ENCODE measurements at regions not wholly inside any gene's neighbourhood (a gene's known extent, or its start where the extent isn't known, plus 50 kb on each side); places are given as distances from the start of the nearest gene placed in this dataset.
"Not testable (repeated sequence)": the region's sequence is repeated elsewhere in the genome, so short reads cannot be mapped to it uniquely, and the experiment has no call there.

DNA sequence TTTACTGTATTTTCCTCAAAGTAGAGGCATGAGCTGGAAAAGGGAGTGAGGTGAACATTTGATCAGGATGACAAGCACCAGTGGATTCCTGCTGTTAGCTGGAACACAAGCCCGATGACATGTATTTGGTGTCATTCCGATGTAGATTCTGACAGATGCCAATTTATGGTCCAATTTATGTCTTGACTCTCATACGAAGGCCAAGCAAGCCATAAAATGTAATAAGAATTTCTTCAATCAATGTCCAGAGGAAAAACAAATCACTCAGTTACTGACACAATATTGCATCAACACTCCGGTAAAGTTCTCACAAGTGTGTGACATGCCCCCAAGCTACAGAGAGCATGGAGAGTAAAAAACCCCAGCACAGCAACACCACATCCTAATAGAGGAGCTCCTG lies 138.3 kb upstream of the ZNF521 start:
- DNase-seq (ENCODE audit: low read depth) = no peak

DNA sequence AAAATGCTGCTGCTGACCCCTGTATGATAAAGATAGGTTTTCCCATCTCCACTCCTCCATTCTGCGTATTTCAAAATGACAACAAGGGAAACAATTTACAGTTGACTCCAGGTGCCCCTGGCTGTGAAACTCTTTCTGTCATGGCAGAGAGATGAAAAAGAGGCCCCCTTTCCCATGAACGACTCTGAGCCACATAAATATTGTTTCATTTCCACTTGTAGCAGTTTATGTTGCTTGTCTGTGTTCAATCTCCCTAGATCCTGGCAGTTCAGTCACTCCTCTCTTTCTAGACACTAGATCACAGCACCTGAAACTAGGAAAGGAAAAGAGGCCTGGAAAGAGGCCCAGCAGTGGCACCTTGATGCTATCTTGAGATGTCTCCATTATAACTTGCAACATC lies 121.0 kb upstream of the ZNF521 start:
- DNase-seq (ENCODE audit: low read depth) = no peak

DNA sequence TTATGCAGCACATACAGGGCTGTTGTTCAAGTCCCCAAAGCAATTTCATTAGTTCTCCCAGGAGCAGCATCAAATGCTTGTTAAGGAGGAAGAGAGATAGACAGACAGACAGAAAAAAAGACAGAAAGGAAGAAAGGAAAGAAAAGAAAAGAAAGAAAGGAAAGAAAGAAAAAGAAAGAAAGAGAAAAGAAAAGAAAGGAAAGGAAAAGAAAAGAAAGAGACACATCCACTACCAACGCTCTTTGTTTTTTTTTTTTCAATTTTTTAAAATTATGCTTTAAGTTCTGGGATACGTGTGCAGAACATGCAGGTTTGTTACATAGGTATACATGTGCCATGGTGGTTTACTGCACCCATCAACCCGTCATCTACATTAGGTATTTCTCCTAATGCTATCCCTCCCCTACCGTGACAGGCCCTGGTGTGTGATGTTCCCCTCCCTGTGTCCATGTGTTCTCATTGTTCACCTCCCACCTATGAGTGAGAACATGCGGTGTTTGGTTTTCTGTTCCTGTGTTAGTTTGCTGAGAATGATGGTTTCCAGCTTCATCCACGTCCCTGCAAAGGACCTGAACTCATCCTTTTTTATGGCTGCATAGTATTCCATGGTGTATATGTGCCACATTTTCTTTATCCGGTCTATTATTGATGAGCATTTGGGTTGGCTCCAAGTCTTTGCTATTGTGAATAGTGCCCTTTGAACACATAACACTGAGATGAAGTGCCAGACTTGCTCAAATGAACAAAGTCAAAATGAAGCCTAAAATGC lies 119.0 kb upstream of the ZNF521 start:
- not testable (repeated sequence) for DNase-seq (ENCODE audit: low read depth)

DNA sequence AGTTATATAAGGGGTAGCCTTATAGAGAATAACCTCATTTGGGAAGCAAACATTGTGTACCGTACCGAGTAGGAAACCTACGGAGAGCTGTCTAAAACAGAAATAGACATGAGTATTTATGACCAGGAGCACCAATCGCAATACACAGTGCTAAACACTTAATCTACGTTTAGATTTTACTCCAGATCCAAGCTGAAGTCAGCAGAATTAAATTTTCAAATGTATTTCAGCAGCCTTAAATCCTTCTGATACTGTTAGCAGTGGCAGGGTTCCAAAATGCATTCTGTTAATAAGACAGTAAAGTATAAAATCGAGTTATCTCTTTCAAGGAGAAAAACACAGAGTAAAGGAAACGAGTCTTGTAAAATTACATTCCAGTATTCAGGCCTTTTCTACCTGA lies 118.1 kb upstream of the ZNF521 start:
- no peak for DNase-seq (ENCODE audit: low read depth)

DNA sequence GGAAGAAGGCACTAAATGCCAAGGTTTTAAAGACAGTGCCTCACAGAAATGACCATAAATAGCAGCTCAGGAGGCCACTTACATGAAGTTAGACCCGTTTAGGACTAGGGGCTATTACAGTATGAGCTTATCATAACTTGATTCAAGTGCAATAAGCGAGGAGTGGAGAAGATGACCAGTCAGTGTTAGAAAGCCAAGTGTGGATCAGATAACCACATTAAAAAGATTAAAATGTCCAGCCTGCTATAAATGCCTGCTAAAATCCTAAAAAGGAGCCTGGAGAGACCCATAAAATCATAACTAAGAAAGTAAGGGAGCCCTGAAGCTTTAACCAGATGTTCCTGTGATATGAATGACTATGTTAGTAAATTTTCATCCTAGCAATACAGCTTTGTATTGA lies 117.5 kb upstream of the ZNF521 start:
- no peak for DNase-seq (ENCODE audit: low read depth)

DNA sequence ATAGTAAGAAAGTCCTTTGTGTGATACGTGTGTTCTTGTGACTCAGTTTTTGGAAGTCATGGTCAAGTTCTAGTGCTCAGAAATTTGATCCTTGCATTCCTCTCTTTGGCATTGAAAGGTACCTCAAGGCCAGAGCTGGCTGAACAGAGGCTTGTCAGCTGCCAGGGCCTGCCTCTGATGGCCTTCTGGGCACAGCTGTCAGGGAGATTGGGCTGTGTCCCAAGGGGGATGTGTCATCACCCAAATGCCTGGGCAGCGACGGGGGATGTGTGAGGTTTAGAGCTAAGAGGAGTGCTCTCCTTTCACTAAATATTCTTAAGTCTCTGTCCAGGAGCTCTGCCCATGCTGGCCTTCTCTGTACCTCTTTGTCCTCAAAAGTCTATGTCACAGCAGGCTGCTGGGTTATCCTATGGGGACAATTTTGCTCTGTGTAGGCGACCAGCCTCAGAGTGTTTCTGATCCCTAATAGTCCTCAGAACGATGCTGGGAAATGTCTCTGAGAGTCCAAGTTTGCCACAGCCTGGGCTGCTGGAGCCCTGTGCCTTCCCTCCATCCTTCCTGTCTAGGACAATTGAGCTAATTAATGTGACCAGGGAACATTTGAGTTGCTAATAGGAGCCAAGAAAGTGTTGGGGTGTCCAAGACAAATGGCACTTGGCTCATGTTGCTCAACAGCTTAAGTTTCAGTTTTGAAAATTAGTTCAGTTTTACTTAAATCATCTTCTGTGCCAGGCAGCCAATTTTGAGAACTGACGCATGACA lies 115.4 kb upstream of the ZNF521 start:
- DNase-seq (ENCODE audit: low read depth) = no peak

DNA sequence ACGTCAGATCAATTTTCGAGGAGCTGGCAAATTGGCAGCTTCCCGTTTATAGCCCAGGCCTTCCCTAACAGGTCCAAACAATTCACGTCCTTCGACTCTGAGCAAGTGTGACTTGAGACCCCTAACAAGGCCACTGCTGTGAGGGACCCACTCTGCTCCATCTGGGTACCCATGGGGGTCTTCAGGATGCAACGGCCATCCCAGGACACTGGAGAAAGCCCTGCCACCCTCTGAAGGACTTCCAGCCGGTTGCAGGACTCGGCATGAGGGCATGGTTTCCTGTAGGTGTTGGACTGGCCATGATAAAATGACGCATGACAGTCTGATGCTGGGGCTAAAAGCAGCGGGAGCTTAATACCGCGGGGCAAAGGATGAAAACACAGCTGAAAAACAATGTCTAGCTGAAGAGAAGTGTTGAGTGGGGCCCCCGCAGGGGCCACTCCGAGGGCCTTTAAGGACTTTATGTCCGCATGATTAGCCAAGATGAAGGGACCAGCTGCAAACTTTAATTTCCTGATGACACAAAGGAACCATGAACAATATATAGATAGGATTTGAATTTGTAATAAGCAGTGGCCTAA lies 113.3 kb upstream of the ZNF521 start:
- DNase-seq (ENCODE audit: low read depth) = no peak

DNA sequence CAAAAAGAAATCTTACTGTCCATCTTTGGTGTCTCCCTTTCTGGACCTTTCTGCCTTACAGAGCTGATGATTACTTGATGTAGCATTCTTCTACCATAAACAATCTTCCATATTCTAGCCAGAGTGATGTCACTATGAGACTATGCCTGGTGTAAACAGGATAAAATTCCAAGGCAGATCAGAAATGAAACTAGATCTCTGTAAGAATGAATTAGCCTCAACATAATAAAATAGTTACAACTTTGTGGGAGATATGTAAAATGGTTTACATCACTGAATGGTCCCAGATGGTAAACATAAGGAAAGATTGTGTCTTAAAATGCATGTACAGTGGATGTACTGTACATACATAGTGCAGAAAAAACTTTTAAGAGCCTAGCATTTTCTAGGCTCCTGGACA lies 112.3 kb upstream of the ZNF521 start:
- no peak for DNase-seq (ENCODE audit: low read depth)

DNA sequence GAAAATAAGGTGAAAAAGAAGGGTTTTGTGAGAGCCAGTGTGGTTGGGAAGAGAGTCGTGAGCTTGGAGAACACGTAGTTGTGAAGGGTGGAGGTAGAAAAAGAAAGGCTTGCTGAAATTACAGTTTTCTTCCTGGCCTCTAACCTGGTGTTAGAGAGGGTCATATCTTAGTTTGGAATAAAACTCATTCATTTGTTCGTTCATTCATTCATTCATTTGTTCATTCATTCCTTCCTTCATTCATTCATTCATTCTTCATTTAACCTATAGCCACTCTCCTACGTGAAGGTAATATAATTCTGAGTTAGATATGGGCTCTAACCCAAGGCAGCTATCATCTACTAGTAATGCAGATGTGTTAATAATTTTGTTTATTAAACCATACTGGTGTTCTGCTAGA lies 111.8 kb upstream of the ZNF521 start:
- DNase-seq (ENCODE audit: low read depth) = no peak

DNA sequence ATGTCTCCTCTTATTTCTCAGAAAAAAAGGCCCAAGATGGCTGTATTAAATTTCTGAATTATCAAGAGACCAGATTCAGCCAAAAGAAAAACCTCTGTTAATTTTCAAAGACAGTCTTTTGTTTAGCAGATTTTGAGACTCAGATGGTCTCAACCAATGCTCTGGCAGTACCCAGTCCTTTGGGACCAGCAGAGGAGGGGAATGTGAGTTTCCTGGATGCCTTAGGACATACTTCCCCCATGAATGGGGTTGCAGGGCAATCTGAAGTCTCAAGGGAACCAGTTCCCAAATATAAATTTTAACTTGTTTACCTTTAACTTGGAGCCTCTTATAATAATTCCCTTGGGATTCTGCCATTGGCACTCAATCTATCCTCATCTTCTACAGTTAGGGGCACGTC lies 107.8 kb upstream of the ZNF521 start:
- no peak for DNase-seq (ENCODE audit: low read depth)

DNA sequence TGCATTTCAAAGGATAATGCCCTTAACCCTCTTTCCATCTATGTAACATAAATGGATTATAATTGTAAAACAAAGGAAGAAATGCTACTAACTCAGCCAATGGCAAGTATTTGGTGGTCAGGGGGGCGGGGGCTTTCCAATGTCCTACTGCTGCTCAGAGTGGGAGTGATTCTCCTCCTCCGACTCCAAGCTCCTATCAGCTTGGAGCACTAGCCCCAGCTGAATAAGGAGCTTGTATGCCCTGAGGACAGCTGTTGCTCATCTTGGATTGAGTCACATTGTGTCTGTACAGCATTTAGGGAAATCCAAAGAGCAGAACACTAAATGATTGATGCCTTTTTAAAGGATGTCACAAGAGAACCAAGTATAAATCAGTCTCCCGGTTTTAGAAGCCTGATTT lies 105.6 kb upstream of the ZNF521 start:
- DNase-seq (ENCODE audit: low read depth) = no peak

DNA sequence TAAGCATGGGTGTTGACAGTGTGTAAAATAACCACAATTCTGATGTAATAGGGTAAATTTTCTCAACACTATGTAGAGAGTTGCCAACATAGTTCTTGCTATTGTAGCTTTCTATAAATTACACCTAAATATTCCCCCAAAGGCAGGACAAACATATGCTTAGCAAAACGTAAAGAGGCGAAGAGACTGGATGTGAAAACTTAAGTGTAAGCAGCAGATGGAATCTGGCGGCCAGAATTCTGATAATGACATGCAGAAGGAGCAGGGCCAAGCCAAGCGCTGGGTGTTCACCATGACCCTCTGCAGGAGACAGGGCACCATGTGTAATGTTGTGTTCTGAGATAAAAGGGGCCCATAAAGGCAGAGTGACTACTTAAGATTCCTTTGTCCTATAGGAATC lies 105.2 kb upstream of the ZNF521 start:
- no peak for DNase-seq (ENCODE audit: low read depth)

DNA sequence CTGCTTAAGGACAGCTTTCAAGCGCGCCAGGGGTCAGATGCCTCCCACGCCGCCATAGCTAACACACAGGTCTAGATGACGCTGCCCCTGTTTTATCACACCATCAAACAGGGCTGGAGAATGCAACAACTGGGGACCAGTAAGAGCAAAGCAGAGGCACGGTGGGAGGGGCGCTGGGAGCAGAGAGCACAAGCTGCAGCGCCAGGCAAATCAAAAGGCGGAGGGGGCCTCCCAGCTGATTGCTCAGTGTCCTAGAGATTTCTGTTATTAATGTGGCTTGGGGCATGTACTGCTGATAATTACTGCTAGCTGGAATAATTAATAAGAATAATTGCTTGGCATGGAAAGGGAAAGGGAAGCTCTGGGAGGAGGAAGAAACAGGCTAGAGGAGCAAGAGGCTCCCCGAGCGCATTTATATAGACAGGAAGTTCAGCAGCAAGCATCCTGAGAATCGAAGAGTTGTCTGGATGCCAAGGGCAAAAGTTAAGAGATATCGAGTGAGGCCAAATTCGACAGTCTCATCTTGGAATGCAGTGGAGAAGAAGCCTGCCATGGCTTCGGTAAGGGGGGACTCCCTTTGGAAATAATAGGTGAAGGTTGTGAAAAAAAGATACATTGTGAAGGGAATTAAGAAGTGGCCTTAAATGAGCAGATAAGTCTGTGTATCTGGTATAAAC lies 104.5 kb upstream of the ZNF521 start:
- DNase-seq (ENCODE audit: low read depth) = no peak

DNA sequence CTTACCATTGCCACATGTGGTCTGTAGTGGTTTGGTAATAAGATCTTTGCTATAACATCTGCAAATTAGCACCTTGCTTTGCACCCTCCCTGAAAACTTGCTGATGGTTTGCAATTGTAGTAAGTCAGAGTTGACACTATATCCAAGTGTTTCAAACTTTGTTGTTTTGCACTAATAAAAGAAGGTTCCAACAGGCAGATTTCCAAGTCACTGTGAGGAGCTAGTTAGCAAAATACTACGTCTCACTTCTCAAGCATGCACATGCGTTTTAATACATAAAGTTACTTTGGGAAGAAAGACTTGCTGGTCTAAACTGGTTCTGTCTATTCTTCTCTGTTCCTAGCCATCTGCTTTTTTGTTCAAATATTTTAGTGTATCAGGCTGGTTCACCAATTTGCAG lies 103.7 kb upstream of the ZNF521 start:
- DNase-seq (ENCODE audit: low read depth) = no peak

DNA sequence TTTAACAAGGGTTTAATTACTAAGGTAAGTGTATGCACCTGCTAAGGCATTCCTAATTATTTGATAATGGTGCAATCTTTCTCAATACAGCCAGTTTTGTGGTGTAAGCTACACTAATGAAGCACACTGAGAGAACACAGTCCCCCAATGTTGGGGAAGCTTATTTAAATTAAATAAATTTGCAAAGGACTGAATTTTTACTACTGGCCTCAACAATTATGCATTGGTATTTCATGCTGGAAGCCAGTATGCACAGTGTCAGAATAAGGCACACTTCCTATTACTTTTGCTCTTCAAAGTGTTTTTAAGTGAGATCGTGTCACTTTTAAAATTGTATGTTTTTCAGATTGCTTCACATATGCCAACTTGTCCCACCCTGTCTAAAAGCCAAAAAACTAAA lies 103.2 kb upstream of the ZNF521 start:
- no peak for DNase-seq (ENCODE audit: low read depth)

DNA sequence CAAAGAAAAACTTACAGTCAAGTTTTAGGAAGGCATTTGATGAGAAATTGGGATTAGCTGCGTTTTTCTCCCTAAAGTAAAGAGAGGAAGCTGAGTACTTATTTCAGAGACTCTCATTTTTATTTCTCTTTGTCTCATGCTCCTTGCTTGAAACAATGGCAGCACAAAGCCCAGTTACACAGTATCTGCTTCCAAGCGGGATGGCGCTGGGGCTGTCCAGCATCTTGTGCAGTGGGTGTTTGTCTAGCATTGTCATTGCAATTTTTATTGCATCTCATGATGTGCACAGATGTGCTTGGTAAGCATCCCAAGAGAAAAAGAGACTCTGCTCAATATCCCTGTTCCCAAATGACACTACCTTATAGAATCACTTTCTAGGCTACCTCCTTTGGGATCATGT lies 102.8 kb upstream of the ZNF521 start:
- no peak for DNase-seq (ENCODE audit: low read depth)

DNA sequence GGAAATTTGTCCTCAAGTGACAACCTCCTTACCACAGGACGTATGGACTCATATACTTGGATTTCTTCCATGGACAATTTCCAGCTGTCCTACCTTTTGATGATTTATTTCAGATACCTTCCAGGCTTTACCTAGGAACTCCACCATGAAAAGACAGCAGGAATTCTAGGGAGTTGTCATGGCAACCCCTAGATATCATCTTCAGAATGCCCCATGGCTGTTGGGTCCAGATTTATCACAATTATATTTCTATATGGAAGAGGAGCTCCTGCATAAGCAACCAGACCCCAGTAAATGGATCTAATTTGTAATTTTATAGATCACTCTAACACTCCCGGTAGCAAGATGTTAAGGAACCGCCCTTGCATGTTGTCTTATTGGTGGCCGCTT lies 102.3 kb upstream of the ZNF521 start:
- no peak for DNase-seq (ENCODE audit: low read depth)

DNA sequence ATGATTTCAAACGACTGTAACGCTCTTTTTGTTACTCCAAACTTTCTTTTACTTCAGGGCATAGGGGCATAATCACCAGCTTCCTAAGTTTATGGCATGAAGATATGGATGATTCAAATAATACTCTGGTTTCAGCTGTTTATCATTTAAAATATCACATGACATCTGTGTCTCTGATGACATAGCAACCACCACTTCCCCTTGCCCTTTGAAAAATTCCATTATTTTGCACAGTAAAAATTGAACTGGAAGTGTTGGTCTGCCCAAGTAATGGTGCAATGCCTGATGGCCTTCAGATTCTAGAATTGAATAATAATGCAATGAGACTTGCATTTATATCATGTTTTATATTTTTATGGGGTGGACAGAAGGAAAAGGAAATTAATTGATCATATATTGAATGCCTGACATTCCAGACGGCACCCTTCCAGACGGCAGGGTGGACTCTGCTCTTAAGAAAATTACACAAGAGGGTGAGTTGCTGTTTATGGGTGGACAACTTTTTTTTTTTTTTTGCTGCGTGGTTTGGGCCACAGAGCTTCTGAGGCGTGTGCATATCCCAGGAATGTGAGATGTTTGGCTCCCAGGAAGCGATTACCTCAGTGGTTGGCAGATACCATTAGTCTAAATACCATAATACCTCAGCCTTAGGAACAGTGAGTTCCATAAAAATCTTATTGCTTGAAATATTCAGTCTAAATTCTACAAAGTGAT lies 101.7 kb upstream of the ZNF521 start:
- DNase-seq (ENCODE audit: low read depth) = no peak

DNA sequence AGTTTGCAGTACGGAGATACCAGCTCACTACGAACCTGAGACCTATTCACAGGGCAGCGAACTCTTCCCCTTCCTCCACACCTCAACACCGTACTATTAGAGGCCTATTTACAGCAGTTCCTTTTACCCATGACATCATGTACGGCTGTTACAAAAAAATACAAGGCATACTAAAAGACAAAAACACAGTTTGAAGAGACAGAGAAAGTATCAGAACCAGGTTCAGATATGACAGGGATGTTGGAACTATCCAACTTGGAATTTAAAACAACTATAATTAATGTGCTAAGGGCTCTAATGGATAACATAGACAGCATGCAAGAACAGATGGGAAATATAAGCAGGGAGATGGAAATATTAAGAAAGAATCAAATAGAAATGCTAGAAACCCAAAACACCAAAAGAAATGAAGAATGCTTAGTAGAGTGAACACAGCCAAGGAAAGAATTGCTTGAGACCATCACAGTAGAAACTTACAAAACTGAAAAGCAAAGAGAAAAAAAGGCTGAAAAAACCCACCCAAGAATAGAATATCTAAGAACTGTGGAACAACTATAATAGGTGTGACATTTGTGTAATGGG lies 99.2 kb upstream of the ZNF521 start:
- DNase-seq (ENCODE audit: low read depth) = no peak

DNA sequence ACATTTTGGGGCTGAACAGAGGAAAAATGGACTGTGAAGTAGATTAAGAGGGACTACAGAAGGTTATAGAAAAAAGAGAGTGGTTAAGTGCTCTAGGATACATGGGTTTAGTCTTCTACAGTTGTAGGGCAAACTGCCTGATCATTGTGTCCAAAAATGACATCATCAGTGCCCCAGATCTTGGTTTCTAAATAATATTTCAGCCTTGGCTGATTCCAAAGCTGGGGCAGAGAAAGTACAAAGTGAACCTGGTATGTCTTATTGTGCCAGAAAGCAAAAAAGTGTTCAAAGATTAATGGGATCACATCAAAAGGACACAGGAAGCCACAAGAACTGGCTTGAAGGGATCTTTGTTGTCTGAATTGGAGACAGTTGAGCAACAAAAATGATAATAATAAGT lies 97.1 kb upstream of the ZNF521 start:
- DNase-seq (ENCODE audit: low read depth) = no peak

DNA sequence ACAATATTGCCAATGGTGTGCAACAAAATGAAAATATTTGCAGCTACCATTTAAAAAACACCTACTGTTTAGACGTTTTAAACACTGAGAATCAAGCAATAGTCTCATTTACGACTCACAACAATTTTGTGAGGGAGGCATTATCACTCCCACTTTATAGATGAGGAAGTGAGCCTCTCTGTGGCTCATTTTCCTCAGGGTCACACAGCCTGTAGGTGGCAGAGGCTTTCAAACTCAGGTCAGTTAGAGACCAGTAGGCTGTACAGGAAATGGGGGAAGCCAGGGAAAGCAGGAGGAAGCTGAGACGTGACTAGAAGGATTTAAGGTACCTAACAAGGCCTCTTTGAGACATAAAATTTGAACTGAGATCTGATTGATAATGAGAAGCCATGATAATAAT lies 95.0 kb upstream of the ZNF521 start:
- no peak for DNase-seq (ENCODE audit: low read depth)

DNA sequence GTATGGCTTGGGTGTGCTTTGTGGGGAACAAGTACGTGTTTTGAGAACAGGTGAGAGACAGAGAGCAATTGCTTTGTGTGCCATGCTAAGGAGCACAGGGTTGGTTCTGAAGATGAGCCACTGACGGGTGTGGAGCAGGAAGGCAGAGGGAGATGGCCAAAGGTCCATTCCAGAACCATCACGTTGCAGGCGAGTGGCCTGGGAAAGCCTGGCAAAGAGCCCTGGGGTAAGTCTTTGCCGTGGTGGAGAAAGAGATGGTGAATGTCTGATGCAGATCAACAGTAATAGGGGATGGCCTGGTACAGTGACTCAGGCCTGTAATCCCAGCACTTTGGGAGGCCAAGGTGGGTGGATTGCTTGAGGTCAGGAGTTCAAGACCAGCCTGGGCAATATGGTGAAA lies 93.5 kb upstream of the ZNF521 start:
- DNase-seq (ENCODE audit: low read depth) = no peak

Measured in activated T-helper 1 cell treated with Interleukin-2 at 50 U/mL for 16 hours (primary cell).